ENCODE measurements at regions not wholly inside any gene's neighbourhood (a gene's known extent, or its start where the extent isn't known, plus 50 kb on each side); places are given as distances from the start of the nearest gene placed in this dataset.

- no peak for DNase-seq
Measured at GRCh38 chr5:88144219-88145001, 124.2 kb downstream of the TMEM161B start.

GRCh38 chr5:88143693-88144218 lies 124.9 kb downstream of the TMEM161B start:
- DNase-seq = no peak

- DNase-seq = no peak
Measured at GRCh38 chr5:88142886-88143692, 125.6 kb downstream of the TMEM161B start.

GRCh38 chr5:88142636-88142885 lies 126.1 kb downstream of the TMEM161B start:
- DNase-seq = no peak

- peak; percentile 93 for DNase-seq
Measured at GRCh38 chr5:88140856-88141752, 127.5 kb downstream of the TMEM161B start.

DNA sequence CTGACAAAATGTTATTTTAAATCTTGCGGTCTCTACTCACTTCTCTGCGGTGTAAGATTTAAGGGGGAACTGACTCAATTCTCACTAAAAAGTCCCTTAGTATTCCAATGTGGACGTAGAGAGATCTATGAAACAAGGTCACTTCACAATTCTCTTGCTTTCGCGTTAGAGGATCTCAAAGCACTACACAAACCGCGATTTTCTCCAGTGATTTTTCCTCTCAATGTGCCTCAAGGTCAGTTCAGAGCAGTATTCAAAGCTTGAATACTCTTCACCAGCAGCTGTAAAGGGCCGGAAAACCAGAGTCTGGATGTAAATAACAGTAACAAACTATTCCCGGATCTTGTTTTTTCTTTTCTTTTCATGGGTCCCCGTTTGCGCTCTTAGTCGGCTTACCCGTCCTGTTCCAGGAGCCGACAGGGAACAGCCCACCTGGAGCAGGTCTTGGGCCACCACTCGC lies 128.2 kb downstream of the TMEM161B start:
- no peak for DNase-seq

- no peak for DNase-seq
Measured at GRCh38 chr5:88130211-88130815, 138.3 kb downstream of the TMEM161B start.

DNA sequence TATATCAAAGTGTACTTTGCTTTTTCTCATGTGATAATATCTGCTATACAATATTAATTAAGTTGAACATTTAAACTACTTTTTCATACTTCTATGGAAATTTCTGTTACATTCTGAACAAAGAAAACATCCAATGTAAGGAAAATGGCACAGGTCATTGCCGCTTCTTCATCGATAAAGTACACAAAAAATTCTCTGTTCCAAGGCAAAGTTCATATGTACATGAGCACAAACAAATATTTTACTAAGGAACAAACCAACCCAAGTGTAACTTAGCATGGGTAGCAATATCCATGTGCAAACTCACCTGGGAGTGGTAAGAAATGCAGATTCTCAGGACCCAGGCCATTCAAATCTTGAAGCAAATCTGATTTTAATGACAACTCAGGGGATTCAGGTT lies 139.8 kb downstream of the TMEM161B start:
- DNase-seq = no peak

GRCh38 chr5:88119535-88120125 lies 149.0 kb downstream of the TMEM161B start:
- no peak for DNase-seq

DNA sequence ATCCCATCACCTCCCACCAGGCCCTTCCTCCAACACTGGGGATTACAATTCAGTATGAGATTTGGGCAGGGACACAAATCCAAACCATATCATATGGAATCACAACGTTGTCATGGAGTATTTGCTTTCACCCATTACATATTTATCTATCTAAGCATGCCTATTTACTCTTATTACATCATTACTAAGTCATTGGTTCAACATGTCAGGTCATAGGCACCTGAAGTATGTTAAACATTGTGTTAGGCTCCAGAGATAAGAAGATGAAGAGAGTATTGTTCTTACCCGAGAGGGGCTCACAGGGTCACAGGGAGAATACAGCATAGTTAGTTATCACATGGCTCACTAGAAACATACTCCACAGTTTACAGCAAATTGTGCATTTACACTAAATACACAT lies 150.5 kb downstream of the TMEM161B start:
- DNase-seq = no peak

DNA sequence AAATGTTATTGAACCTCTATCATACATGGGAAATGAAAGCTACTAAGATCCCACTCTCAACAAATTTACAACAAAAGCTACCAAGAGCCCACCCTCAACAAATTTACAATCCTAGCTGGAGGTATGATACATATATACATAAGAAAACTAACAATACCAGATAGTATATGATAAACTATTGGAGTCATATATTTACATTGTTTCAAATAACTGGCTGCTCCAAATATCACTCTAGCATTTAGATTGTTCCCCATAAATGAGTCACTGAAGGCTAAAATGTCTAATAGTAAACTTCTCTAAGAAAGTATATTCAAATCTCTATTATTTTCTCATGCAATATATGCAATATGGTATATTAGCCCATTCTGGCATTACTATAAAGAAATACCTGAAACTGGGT lies 151.1 kb downstream of the TMEM161B start:
- DNase-seq = no peak

- DNase-seq = no peak
Measured at GRCh38 chr5:88116396-88116795, 152.2 kb downstream of the TMEM161B start.

DNA sequence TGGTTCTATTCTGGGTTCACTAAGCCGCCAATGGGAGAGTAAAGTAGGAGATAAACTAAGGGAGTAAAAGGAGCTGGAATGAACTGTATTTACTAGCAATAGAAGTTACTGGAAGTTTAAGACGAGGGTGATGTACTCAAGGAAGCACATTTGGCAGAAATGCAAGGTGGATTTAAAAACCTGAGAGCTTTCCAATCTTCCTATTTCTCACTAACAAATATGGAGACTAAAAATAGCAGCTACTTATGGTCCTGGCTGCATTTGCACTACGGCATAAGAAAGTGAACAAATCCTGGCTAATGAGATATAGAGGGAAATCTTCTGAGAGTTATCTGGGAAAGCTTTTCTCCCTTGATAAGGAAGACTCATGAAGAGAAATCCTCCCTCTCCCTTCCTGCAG lies 153.4 kb downstream of the TMEM161B start:
- no peak for DNase-seq

GRCh38 chr5:88113429-88113828 lies 155.2 kb downstream of the TMEM161B start:
- no peak for DNase-seq

- DNase-seq = no peak
Measured at GRCh38 chr5:88109818-88110217, 158.8 kb downstream of the TMEM161B start.

- DNase-seq = no peak
Measured at GRCh38 chr5:88108490-88109279, 160.0 kb downstream of the TMEM161B start.

GRCh38 chr5:88094906-88095496 lies 173.6 kb downstream of the TMEM161B start:
- DNase-seq = no peak

- peak; percentile 12 for DNase-seq
Measured at GRCh38 chr5:88094403-88094802, 174.2 kb downstream of the TMEM161B start.

DNA sequence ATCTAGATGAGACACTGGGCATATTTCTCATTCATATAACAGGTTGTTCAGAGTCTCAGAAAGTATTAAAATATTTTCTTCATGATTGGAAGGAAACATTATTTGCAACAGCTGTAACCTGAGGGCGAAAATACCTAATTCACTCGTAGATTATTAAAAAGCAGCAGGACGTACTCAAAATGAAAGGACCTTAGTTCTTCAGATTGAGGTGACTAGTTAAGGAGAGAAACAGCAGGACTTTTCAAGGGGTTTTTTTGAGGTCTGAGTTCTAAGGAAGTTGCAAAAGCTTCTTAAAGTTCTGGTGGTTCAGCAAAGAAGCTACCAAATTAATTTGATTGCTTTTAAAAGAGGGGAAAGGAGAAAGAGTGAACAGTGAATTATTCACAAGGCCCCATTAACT lies 174.9 kb downstream of the TMEM161B start:
- DNase-seq = no peak

DNA sequence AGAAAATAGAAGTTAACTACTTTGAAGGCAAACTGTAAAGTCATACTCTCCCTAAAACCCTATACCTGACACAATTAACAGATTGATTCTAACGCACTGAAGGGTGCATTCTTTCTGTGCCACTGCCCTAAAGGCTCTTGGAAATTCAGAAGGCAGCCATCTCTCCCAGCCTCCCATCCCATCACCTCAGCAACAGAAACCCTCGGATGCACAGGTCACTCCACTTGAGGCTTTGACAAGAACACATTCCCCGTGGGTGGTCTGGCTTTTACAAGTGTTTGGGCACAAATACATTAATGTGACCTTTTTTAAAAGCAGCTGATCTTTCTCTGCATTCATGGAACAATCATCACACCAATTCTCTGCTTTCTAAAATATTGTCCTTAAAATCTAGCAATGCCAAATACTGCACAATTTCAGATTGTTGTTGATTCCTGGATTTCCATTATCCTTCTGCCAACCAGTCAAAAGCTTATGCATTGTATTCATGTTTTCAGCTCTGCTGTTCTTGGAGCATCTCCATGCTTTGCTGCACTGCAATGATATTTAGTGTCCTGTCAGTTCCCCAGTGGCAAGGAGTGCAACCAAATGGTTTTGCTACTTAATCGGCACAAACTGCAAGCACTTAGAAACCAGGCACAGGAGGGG lies 175.6 kb downstream of the TMEM161B start:
- DNase-seq = no peak

GRCh38 chr5:88092358-88092757 lies 176.3 kb downstream of the TMEM161B start:
- DNase-seq = no peak

Data from NCI-H1048 (cell line).